ENCODE measurements at regions not wholly inside any gene's neighbourhood (a gene's known extent, or its start where the extent isn't known, plus 50 kb on each side); places are given as distances from the start of the nearest gene placed in this dataset.
"Not testable (repeated sequence)": the region's sequence is repeated elsewhere in the genome, so short reads cannot be mapped to it uniquely, and the experiment has no call there.

DNA sequence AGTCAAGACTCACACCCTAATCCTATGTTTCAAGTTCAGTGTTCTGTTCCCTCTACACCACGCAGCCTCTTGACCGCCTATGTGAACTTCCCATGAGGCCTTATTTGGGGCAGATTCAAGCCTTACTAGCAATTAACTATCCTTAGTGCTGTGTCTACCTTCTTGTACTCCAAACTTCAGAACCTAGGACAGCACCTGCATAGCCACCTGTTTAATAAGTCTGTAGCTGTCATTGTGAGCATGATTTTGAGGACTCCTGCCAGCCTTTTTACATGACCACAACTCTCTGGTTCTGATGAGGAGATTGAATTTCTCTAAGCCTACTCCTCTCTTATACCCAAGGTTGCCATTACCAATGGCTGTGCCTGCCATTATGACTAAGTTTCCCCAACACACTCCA, 50.8 kb upstream of the PCSK1 start:
- DNase-seq = no peak

- DNase-seq = no peak
These were observed 54.8 kb upstream of the PCSK1 start for GRCh38 chr5:96487859-96488258.

DNA sequence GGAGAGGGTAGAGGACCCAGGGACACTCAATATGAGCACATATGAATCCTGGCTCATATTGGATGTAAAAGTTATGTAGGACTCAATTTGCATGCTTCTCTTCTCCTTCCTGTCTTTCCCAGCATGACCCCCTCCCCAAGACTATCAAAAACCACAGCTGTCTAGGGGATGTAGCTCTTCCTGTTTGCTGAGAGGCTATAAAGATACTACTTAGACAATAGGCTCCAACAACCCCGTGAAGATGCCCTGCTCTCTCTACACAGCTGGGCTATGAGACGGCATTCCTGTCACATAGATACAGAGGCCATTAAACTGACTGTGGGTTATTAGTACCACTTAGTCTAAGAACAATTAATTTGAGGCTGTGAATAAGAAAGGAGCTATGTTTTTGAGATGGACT, 56.5 kb upstream of the PCSK1 start:
- no peak for DNase-seq

GRCh38 chr5:96492459-96493047, 59.5 kb upstream of the PCSK1 start:
- DNase-seq = no peak

DNA sequence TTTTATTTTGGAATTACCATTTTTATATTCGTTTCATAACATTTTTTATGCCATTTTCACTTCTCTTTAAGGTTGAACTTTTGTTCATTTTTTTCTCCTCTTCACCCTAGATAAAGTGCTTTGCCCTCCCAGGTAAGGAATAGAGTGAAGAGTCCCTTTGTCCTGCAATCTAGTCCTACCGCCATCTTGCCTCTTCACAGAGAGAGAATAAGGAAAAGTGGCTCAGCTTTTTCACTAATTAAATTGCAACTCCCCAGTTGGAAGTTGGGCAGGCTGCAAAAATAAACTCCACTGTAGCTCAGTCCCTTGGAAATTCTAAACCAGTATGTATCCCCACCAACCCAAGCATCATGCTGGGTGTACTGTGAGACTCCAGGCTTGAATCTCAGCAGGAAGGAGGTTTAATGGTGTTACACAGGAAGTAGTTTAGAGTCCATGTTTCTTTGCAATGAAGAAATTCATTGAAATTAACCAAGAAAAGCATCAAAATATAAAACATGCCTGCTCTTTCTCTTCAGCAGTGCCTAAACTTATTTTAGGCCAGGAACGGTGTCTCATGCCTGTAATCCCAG, 60.3 kb upstream of the PCSK1 start:
- DNase-seq = no peak

- not testable (repeated sequence) for DNase-seq
These were observed 62.4 kb upstream of the PCSK1 start for GRCh38 chr5:96495412-96495811.

DNA sequence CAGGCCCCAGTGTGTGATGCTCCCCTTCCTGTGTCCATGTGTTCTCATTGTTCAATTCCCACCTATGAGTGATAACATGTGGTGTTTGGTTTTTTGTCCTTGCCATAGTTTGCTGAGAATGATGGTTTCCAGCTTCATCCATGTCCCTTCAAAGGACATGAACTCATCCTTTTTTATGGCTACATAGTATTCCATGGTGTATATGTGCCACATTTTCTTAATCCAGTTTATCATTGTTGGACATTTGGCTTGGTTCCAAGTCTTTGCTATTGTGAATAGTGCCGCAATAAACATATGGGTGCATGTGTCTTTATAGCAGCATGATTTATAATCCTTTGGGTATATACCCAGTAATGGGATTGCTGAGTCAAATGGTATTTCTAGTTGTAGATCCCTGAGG, 64.0 kb upstream of the PCSK1 start:
- not testable (repeated sequence) for DNase-seq

DNA sequence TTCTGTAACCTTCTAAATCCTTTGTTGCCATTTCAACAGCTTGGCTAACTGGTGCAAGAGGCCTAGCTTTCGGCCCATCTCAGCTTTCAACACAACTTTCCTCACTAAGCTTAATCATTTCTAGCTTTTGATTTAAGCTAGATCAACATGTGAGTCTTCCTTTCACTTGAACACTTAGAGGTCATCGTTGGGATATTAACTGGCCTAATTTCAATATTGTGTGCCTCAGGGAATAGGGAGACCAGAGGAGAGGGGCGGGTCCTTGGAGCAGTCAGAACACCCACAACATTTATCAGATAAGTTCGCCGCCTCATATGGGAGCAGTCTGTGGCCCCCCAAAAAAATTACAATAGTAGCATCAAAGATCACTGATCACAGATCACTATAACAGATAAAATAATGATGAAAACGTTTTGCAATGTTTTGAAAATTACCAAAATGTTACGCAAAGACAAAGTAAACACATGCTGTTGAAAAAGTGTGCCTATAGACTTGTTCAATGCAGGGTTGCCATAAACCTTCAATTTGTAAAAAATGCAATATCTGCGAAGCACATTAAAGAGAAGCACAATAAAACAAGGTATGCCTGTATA, 66.8 kb upstream of the PCSK1 start:
- DNase-seq = no peak

GRCh38 chr5:96501991-96502646, 69.1 kb upstream of the PCSK1 start:
- no peak for DNase-seq

DNA sequence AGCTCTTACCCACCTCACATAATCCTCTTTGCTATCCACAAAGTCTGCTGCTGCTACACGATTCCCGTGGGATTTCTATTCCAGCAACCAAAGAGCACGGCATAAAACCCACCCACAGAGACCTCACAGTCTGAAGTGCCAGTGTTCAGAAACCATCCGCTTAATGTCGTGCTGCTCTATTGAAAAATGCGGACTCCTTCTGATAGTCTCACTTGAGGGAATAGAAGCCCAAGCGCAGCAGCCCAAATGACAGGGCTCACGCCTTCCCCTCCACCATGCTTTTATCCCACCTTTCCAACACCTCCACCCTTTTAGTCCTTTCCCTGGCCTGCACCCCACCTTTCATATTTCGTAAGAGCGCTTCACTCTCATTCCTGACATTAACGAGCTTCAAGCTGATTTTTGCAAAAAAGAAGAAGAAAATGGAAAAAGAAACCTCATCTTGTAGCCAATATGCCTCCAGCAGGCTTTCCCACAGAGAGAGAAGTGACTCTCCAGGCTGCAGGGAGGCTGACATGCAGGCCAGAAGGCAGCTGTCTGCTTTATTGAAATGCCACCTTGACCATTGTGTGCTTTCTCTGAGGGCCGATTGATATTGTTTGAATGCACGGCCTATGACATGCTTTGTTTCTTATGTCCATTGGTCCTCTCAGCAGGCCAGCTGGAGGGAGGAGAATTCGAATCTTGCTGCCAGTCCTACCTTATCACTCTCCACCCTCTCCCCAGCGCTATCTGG, 70.6 kb upstream of the PCSK1 start:
- DNase-seq = no peak

GRCh38 chr5:96506376-96506775, 73.3 kb upstream of the PCSK1 start:
- no peak for DNase-seq

DNA sequence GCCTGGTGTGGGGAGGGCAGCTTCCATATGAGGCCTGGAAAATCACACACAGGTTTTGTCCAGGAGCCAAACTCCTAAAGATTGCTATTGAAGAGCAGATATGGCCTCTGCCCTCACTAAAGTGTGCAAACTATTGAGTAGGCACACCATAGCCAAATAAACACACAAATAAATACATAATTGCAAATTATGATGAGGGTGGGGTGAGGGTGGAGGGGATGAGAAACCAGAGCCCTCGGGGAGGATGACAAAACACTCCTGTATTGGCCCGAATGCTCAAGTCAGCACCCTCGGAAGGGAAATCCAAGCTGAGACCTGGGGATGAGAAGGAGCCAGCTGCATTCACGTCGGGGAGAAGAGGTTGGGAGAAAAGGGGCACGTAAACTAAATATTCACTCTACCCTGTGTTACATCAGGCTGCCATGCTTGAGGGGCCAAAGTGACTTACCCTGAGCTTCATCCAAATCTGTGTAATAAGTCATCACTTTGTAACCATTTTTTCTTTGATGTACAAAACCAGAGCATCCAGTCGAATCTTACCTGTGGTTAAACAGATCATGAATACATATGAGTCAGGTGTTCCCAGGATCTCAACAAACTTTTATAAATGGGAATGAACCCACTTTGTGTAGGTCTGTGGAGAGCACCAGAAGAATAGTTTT, 73.9 kb upstream of the PCSK1 start:
- DNase-seq = no peak

GRCh38 chr5:96509316-96509715, 76.3 kb upstream of the PCSK1 start:
- no peak for DNase-seq

DNA sequence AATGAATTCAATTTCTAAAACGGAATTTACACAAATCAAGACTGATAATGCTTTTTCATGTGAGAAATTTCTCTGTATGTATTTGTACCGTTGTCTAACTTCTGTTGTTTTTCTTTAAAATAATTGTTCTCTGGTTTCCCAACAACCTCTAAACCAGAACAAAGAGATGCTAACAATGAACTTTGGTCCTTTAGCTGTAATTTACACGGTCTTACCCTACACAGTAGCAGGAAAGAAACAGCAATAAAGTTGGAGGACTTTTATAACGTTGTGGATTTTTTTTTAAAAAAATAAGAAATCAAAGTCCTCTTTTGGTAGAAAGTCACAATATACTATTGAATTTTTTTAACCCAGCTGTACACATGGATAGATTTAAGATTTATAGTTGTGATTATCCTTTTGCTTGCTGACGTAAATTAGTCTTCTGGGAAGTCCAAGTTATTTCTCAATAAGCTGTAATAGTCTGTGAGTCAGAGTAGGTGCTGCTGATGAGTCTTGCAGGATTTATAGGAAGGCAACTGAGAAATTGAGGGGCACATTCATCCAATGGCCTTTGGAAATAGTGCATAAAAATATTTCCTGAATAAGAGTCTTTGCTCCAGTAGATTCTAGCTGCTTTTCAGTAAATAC, 76.8 kb upstream of the PCSK1 start:
- no peak for DNase-seq

GRCh38 chr5:96516631-96517071, 83.6 kb upstream of the PCSK1 start:
- DNase-seq = no peak

GRCh38 chr5:96517295-96517694, 84.2 kb upstream of the PCSK1 start:
- DNase-seq = no peak

GRCh38 chr5:96520345-96520744, 87.3 kb upstream of the PCSK1 start:
- DNase-seq = no peak

- no peak for DNase-seq
These were observed 89.7 kb upstream of the PCSK1 start for GRCh38 chr5:96522635-96523355.

DNA sequence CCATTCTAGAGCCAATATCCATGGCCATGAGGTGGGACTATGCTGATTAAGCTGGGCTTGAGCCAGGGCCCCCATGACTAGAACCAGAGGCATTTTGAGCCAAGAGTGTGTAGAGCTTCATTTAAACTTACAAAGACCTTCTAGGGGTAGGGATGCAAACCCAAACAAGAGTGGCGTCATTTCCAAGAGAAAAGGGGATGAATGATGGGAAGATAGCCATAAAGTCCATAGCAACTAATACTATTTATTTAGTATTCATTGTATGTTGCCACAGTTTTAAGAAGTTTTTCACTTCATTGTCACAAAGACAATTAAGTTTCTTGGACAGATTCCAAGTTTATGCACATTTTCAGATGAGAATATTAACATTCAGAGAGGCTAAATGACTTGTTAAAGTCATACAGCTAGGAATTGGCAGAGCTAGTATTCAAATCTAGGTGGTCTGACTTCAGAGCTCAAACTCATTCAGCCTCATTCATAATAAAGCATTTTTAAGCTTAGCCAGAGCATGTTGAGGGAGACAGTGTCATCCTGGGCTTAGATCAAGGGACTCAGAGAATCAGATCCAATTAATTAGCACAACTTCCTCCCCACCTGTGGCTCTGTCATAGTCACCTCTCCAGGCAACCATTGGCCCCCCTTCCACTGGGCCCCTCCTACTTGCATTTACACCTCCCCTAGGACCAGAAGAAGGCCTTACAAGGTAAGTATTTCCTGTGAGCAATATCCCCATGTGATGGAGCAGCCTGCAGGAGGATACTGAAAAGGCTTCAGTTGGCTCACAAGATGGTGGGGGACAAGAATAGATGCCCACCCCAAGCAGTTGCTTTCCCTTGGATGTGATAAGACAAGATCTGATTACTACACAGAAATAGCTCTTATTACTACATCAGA, 95.0 kb upstream of the PCSK1 start:
- DNase-seq = no peak

- no peak for DNase-seq
These were observed 95.9 kb upstream of the PCSK1 start for GRCh38 chr5:96528826-96529474.
